GM21717 (cell line): ENCODE measurements at regions not wholly inside any gene's neighbourhood (a gene's known extent, or its start where the extent isn't known, plus 50 kb on each side); places are given as distances from the start of the nearest gene placed in this dataset.

Experiments
- ATAC-seq: cut with Tn5 transposase; IDR thresholded peaks from one replicate; pipeline ENCODE4 v1.9.1; 2021; ENCODE audit warnings: mild to moderate bottlenecking, moderate library complexity; ENCODE audit not compliant: unreplicated experiment

DNA sequence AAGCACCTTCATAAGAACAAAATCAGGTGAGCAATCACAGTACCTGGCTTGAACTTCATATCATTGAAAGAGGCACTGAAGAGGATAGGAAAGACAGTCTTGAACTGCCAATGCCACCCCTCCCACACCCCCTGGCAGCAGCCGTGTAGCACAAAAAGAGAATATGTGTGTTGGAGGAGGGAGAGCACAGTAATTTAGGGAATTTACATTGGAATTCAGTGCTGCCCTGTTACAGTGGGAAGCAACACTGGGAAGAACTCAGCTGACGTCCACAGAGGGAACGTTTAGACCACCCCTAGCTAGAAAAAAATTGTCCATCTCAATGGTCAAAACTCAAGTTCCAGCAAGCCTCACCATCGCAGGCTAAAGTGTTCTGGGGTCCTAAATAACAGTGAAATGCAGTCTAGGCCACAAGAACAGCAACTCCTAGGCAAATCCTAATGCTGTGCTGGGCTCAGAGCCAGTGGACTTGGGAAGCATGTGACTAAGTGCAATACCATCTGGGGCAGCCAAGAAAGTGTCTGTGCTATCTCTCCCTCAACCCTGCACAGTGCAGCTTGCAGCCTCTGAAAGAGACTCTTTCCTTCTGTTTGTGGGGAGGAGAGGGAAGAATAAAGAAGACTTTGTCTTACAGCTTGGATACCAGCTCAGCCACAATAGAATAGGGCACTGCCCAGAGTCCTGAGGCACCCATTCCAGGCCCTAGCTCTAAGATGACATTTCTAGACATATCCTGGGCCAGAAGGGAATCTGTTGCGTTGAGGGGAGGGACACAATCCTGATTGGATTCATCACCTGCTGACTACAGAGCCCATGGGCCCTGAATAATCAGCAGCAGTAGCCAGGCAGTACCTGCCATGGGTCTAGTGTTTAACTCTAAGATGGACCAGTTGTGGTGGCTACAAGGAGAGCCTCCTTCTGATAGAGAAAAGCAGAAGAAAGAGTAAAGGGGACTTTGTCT is 62.1 kb upstream of the VLDLR start:
- ATAC-seq = no peak

DNA sequence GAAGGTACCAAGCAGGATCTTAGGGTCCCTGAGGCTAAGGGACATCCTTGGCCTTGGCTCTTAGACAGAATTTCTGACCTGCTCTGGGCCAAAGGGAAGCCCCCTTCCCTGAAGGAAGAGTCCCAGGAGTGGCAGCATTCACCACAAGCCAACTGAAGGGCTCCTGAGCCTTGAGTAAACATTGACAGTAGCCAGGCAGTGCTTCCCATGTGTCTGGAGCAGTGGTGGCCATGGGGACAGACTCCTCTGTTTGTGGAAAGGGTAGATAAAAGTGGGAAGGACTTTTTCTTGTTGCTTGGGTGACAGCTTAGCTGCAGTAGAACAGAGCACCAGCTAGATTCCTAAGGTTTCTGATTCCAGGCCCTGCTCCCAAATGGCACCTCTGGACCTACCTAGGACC is 61.4 kb upstream of the VLDLR start:
- no peak for ATAC-seq

DNA sequence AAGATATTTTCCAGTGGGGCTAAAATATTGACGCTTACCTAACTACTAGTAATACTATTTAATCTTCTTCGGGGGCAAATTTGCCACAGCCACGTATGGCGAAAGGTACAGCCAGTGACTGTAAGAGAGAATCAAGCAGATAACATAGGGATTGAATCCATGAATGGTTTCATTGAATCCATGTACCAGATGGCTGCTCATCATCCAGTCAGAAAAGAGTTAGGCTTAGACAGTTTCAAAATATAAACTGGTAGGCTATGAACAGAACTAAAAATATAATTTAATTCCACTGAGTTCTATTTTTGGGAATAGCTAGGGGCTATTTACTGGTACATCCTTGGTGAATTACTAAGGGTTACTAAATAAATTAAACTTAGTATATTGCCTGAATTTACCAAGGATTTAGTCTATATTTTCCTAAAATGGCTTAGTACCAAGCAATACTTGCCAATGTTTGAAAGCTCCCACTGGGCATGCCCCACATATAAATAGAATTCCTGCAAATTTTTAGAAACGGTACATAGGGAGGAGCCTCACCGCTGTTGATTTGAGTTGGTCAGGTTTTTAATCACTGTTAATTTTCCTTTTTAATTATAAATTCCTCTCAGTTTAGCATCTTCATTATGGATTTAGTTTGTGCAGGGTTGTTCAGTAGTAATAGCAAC is 55.8 kb upstream of the VLDLR start:
- ATAC-seq = no peak

- no peak for ATAC-seq
Observed at GRCh38 chr9:2567922-2568321, 53.7 kb upstream of the VLDLR start.

DNA sequence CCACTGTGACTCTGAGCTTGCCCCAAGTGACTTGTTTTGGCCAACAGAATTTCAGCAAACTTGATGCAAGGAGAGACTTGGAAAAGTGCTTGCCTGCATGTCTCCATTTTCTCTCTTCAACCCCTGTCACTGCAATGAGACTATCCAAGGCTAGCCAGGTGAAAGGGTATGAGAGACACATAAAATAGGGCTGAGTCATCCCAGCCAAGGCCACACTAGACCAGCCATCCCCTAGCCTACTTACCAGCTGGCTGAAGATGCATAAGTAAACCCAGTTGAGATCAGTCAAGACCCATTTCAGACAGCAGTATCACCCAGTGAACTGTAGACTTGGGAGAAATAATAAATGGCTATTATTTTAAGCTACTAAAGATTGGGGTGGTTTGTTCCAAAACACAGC is 52.9 kb upstream of the VLDLR start:
- ATAC-seq = no peak

DNA sequence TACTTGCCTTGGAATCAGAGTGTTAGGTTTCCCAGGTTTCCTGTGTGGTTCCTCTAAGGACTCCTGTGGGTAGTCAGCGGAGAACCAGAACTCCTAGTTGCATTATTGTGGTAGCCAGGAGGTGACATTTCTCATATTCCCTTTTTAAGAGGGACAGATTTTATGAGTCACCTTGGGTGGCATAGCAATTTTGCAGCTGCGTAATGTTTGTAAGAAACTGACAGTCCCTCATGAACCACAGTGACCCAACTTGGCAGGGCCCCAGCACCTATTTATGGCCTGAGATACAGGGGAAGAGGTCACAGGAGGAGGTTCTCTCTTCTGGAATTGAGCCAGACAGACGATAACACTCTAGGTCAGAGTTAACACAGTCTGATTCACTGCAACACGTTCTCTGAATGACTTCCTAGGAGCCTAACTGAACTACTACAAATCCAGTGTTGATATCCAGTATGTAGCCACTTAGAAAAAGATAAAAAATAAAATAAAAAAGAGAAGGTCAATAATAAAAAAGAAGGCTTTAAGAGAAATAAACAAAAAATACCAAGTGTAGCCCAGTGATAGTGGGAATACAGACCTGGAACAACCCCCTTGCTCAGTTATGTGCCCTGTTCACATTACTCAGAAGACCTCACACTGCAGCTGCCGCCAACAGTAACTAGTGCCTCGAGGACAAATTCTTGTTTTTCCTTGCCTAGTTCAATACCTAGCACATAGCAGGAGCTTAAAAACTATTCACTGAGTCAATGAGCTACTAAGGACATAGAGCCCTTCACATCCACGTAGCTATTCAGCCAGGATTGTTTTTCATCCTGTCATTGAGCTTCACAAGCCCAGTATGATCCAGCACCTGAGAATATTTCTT is 50.7 kb upstream of the VLDLR start:
- peak; percentile 73 for ATAC-seq
